ENCODE measurements at regions not wholly inside any gene's neighbourhood (a gene's known extent, or its start where the extent isn't known, plus 50 kb on each side); places are given as distances from the start of the nearest gene placed in this dataset.

- no peak overlapping the region for H3K23ac ChIP-seq (ENCODE audit: low read length in 2 of 2)
- no peaks in the 10 kb centered on the region for H3K36me3 ChIP-seq (ENCODE audit: control insufficient read depth in 1 of 2, insufficient read depth in 2 of 2, low read depth in 1 of 2, low read length in 2 of 2)
- no peak overlapping the region for H3K18ac ChIP-seq (ENCODE audit: low read depth in 1 of 2, low read length in 2 of 2)
- H2BK15ac ChIP-seq (ENCODE audit: low read depth, poor library complexity, severe bottlenecking): no peak overlapping the region
- no peak overlapping the region for H3K9ac ChIP-seq (ENCODE audit: low read length)
- no peak overlapping the region for H3K27ac ChIP-seq (ENCODE audit: low read length, poor library complexity, severe bottlenecking)
- H3K14ac ChIP-seq (ENCODE audit: low read length in 2 of 2): no peak overlapping the region
- H2AFZ ChIP-seq (ENCODE audit: low read depth, low read length): no peak overlapping the region
- H2BK5ac ChIP-seq (ENCODE audit: low read depth, low read length, poor library complexity, severe bottlenecking): no peak overlapping the region
- H2BK12ac ChIP-seq (ENCODE audit: low read length in 2 of 2): no peak overlapping the region
- H2AK5ac ChIP-seq (ENCODE audit: low read length, severe bottlenecking): no peak overlapping the region
- H3K4me1 ChIP-seq (ENCODE audit: control insufficient read depth, insufficient read depth, low read depth, low read length): no peaks in the 10 kb centered on the region
- WGBS: 100% methylated on average over 1 of the region's 1 CpG
- H3K79me1 ChIP-seq (replicated peaks; ENCODE audit: low read length, poor library complexity, severe bottlenecking): no peaks in the 10 kb centered on the region
- H3K4me2 ChIP-seq (ENCODE audit: low read length, poor library complexity, severe bottlenecking): no peak overlapping the region
- H3K4ac ChIP-seq (ENCODE audit: low read depth in 1 of 2, low read length in 2 of 2): no peak overlapping the region
- H4K8ac ChIP-seq (ENCODE audit: low read length): no peak overlapping the region
- no peaks in the 10 kb centered on the region for H3K27me3 ChIP-seq (ENCODE audit: control insufficient read depth in 1 of 2, insufficient read depth in 1 of 2, low read length in 2 of 2)
- H4K91ac ChIP-seq (ENCODE audit: low read length): no peak overlapping the region
- no peak for DNase-seq
- peaks cover 6% of the 10 kb centered on the region for H3K9me3 ChIP-seq (ENCODE audit: control insufficient read depth, low read length)
- H2BK120ac ChIP-seq (ENCODE audit: low read depth, low read length): no peak overlapping the region
- no peak overlapping the region for H3K4me3 ChIP-seq (ENCODE audit: insufficient read depth in 1 of 2, low read depth in 1 of 2, low read length in 2 of 2)
Observed at GRCh38 chr5:17339841-17340240, 122.4 kb downstream of the BASP1 start.

GRCh38 chr5:17340379-17340778 lies 122.9 kb downstream of the BASP1 start:
- DNase-seq: peak; percentile 66
- H3K14ac ChIP-seq (ENCODE audit: low read length in 2 of 2): no peak overlapping the region
- no peak overlapping the region for H4K8ac ChIP-seq (ENCODE audit: low read length)
- H3K9me3 ChIP-seq (ENCODE audit: control insufficient read depth, low read length): peaks cover 6% of the 10 kb centered on the region
- no peaks in the 10 kb centered on the region for H3K79me1 ChIP-seq (replicated peaks; ENCODE audit: low read length, poor library complexity, severe bottlenecking)
- H2AK5ac ChIP-seq (ENCODE audit: low read length, severe bottlenecking): no peak overlapping the region
- no peak overlapping the region for H3K9ac ChIP-seq (ENCODE audit: low read length)
- no peak overlapping the region for H2BK12ac ChIP-seq (ENCODE audit: low read length in 2 of 2)
- no peak overlapping the region for H4K91ac ChIP-seq (ENCODE audit: low read length)
- no peak overlapping the region for H2AFZ ChIP-seq (ENCODE audit: low read depth, low read length)
- H2BK5ac ChIP-seq (ENCODE audit: low read depth, low read length, poor library complexity, severe bottlenecking): no peak overlapping the region
- no peak overlapping the region for H2BK120ac ChIP-seq (ENCODE audit: low read depth, low read length)
- H3K4me2 ChIP-seq (ENCODE audit: low read length, poor library complexity, severe bottlenecking): no peak overlapping the region
- no peak overlapping the region for H3K23ac ChIP-seq (ENCODE audit: low read length in 2 of 2)
- H2BK15ac ChIP-seq (ENCODE audit: low read depth, poor library complexity, severe bottlenecking): no peak overlapping the region
- H3K4me3 ChIP-seq (ENCODE audit: insufficient read depth in 1 of 2, low read depth in 1 of 2, low read length in 2 of 2): no peak overlapping the region
- H3K36me3 ChIP-seq (ENCODE audit: control insufficient read depth in 1 of 2, insufficient read depth in 2 of 2, low read depth in 1 of 2, low read length in 2 of 2): no peaks in the 10 kb centered on the region
- H3K4me1 ChIP-seq (ENCODE audit: control insufficient read depth, insufficient read depth, low read depth, low read length): no peaks in the 10 kb centered on the region
- no peak overlapping the region for H3K18ac ChIP-seq (ENCODE audit: low read depth in 1 of 2, low read length in 2 of 2)
- H3K27ac ChIP-seq (ENCODE audit: low read length, poor library complexity, severe bottlenecking): no peak overlapping the region
- no peak overlapping the region for H3K4ac ChIP-seq (ENCODE audit: low read depth in 1 of 2, low read length in 2 of 2)
- H3K27me3 ChIP-seq (ENCODE audit: control insufficient read depth in 1 of 2, insufficient read depth in 1 of 2, low read length in 2 of 2): no peaks in the 10 kb centered on the region
- WGBS: 0% methylated on average over 1 of the region's 2 CpGs

- H3K23ac ChIP-seq (ENCODE audit: low read length in 2 of 2): no peak overlapping the region
- no peak overlapping the region for H4K8ac ChIP-seq (ENCODE audit: low read length)
- WGBS: no CpG with 5 or more reads among the region's 1 CpG
- H3K27ac ChIP-seq (ENCODE audit: low read length, poor library complexity, severe bottlenecking): no peak overlapping the region
- H3K9me3 ChIP-seq (ENCODE audit: control insufficient read depth, low read length): peaks cover 6% of the 10 kb centered on the region
- no peak overlapping the region for H2AK5ac ChIP-seq (ENCODE audit: low read length, severe bottlenecking)
- no peak overlapping the region for H3K18ac ChIP-seq (ENCODE audit: low read depth in 1 of 2, low read length in 2 of 2)
- H2BK15ac ChIP-seq (ENCODE audit: low read depth, poor library complexity, severe bottlenecking): no peak overlapping the region
- no peak overlapping the region for H3K9ac ChIP-seq (ENCODE audit: low read length)
- no peaks in the 10 kb centered on the region for H3K27me3 ChIP-seq (ENCODE audit: control insufficient read depth in 1 of 2, insufficient read depth in 1 of 2, low read length in 2 of 2)
- DNase-seq: peak; percentile 65
- no peak overlapping the region for H2BK12ac ChIP-seq (ENCODE audit: low read length in 2 of 2)
- H3K4me1 ChIP-seq (ENCODE audit: control insufficient read depth, insufficient read depth, low read depth, low read length): no peaks in the 10 kb centered on the region
- H2BK5ac ChIP-seq (ENCODE audit: low read depth, low read length, poor library complexity, severe bottlenecking): no peak overlapping the region
- no peak overlapping the region for H3K4me3 ChIP-seq (ENCODE audit: insufficient read depth in 1 of 2, low read depth in 1 of 2, low read length in 2 of 2)
- no peak overlapping the region for H3K4ac ChIP-seq (ENCODE audit: low read depth in 1 of 2, low read length in 2 of 2)
- no peaks in the 10 kb centered on the region for H3K36me3 ChIP-seq (ENCODE audit: control insufficient read depth in 1 of 2, insufficient read depth in 2 of 2, low read depth in 1 of 2, low read length in 2 of 2)
- H3K14ac ChIP-seq (ENCODE audit: low read length in 2 of 2): no peak overlapping the region
- H3K4me2 ChIP-seq (ENCODE audit: low read length, poor library complexity, severe bottlenecking): no peak overlapping the region
- H2AFZ ChIP-seq (ENCODE audit: low read depth, low read length): no peak overlapping the region
- H4K91ac ChIP-seq (ENCODE audit: low read length): no peak overlapping the region
- no peak overlapping the region for H2BK120ac ChIP-seq (ENCODE audit: low read depth, low read length)
- no peaks in the 10 kb centered on the region for H3K79me1 ChIP-seq (replicated peaks; ENCODE audit: low read length, poor library complexity, severe bottlenecking)
Observed at GRCh38 chr5:17340819-17341218, 123.4 kb downstream of the BASP1 start.

- Histone ChIP-seq H3K27ac (ENCODE audit: low read length, poor library complexity, severe bottlenecking) (peak overlapping the region; percentile 38), H2BK15ac (ENCODE audit: low read depth, poor library complexity, severe bottlenecking) (no peak overlapping the region), H3K4ac (ENCODE audit: low read depth in 1 of 2, low read length in 2 of 2) (peak overlapping the region in 1 of 2 experiments; percentile 68), H3K4me3 (ENCODE audit: insufficient read depth in 1 of 2, low read depth in 1 of 2, low read length in 2 of 2) (no peak overlapping the region), H2AFZ (ENCODE audit: low read depth, low read length) (no peak overlapping the region), H3K18ac (ENCODE audit: low read depth in 1 of 2, low read length in 2 of 2) (peak overlapping the region in 1 of 2 experiments; percentile 81), H3K14ac (ENCODE audit: low read length in 2 of 2) (no peak overlapping the region), H3K23ac (ENCODE audit: low read length in 2 of 2) (no peak overlapping the region), H4K91ac (ENCODE audit: low read length) (no peak overlapping the region), H3K9me3 (ENCODE audit: control insufficient read depth, low read length) (no peaks in the 10 kb centered on the region), H2BK12ac (ENCODE audit: low read length in 2 of 2) (no peak overlapping the region), H3K79me1 (replicated peaks; ENCODE audit: low read length, poor library complexity, severe bottlenecking) (no peaks in the 10 kb centered on the region), H2AK5ac (ENCODE audit: low read length, severe bottlenecking) (no peak overlapping the region), H3K4me1 (ENCODE audit: control insufficient read depth, insufficient read depth, low read depth, low read length) (no peaks in the 10 kb centered on the region), H4K8ac (ENCODE audit: low read length) (no peak overlapping the region), H3K36me3 (ENCODE audit: control insufficient read depth in 1 of 2, insufficient read depth in 2 of 2, low read depth in 1 of 2, low read length in 2 of 2) (no peaks in the 10 kb centered on the region), H3K27me3 (ENCODE audit: control insufficient read depth in 1 of 2, insufficient read depth in 1 of 2, low read length in 2 of 2) (no peaks in the 10 kb centered on the region), H2BK120ac (ENCODE audit: low read depth, low read length) (no peak overlapping the region), H2BK5ac (ENCODE audit: low read depth, low read length, poor library complexity, severe bottlenecking) (no peak overlapping the region), H3K4me2 (ENCODE audit: low read length, poor library complexity, severe bottlenecking) (peak overlapping the region; percentile 29), H3K9ac (ENCODE audit: low read length) (peak overlapping the region; percentile 66)
- 5% methylated on average over 2 of the region's 2 CpGs for WGBS
- DNase-seq: peak; percentile 94
Observed at GRCh38 chr5:17343675-17344074, 126.2 kb downstream of the BASP1 start.

Data from mesenchymal stem cell (in vitro differentiated cells and primary cell).